PC-9 (cell line): ENCODE measurements at regions not wholly inside any gene's neighbourhood (a gene's known extent, or its start where the extent isn't known, plus 50 kb on each side); places are given as distances from the start of the nearest gene placed in this dataset.

Experiments used
- EZH2 ChIP-seq: fragments of 200-600 bp; sonication (generic); IDR thresholded peaks from 2 replicates; pipeline ENCODE4 v1.8.0; 2017; ENCODE audit warnings: antibody characterized with exemption, low read depth
- TF ChIP-seq, protein P1 (sequence below): fragments of 200-600 bp; sonication (generic); conservative IDR thresholded peaks from 2 replicates; pipeline ENCODE4 v1.6.1; 2017; ENCODE audit warnings: mixed run types, antibody characterized with exemption, mild to moderate bottlenecking, moderate library complexity

DNA sequence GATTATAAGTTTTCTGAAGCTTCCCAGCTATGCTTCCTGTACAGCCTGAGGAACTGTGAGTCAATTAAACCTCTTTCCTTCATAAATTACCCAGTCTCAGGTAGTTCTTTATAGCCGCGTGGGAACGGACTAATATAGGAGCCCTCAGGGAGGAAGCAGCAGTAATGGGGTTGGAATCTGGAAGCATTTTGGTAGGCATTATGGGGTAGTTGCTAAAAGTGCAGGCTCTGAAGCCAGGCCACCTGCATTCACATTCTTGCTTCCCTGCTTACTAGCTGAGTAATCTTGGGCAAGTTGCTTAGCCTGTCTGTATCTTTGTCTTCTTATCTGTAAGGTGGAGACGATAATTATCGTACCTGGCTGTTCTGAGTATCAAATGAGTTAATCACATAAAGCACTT, 137.9 kb upstream of the NHS start:
- TF ChIP-seq, protein P1, sequence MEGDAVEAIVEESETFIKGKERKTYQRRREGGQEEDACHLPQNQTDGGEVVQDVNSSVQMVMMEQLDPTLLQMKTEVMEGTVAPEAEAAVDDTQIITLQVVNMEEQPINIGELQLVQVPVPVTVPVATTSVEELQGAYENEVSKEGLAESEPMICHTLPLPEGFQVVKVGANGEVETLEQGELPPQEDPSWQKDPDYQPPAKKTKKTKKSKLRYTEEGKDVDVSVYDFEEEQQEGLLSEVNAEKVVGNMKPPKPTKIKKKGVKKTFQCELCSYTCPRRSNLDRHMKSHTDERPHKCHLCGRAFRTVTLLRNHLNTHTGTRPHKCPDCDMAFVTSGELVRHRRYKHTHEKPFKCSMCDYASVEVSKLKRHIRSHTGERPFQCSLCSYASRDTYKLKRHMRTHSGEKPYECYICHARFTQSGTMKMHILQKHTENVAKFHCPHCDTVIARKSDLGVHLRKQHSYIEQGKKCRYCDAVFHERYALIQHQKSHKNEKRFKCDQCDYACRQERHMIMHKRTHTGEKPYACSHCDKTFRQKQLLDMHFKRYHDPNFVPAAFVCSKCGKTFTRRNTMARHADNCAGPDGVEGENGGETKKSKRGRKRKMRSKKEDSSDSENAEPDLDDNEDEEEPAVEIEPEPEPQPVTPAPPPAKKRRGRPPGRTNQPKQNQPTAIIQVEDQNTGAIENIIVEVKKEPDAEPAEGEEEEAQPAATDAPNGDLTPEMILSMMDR: no peak
- no peak for TF ChIP-seq EZH2
